Inflammatory macrophage (primary cell): ENCODE measurements at regions not wholly inside any gene's neighbourhood (a gene's known extent, or its start where the extent isn't known, plus 50 kb on each side); places are given as distances from the start of the nearest gene placed in this dataset.
"Not testable (repeated sequence)": the region's sequence is repeated elsewhere in the genome, so short reads cannot be mapped to it uniquely, and the experiment has no call there.

ENCODE experiments used
- DNase-seq, 2 donors: peaks; one replicate each; pipeline ENCODE4 v3.0.0-alpha.2; 2020 to 2022

GRCh38 chr2:446963-447530 lies 159.2 kb upstream of the ALKAL2 start:
- DNase-seq = no peak

GRCh38 chr2:446303-446874 lies 158.5 kb upstream of the ALKAL2 start:
- no peak for DNase-seq

GRCh38 chr2:445896-446295 lies 158.0 kb upstream of the ALKAL2 start:
- DNase-seq = no peak

- no peak for DNase-seq
Observed at GRCh38 chr2:444937-445884, 157.3 kb upstream of the ALKAL2 start.

- DNase-seq = no peak
Observed at GRCh38 chr2:443741-444140, 155.8 kb upstream of the ALKAL2 start.

GRCh38 chr2:443216-443615 lies 155.3 kb upstream of the ALKAL2 start:
- DNase-seq = no peak

GRCh38 chr2:441258-442022 lies 153.5 kb upstream of the ALKAL2 start:
- no peak for DNase-seq

GRCh38 chr2:440403-440740 lies 152.5 kb upstream of the ALKAL2 start:
- DNase-seq = no peak

GRCh38 chr2:439556-440402 lies 151.9 kb upstream of the ALKAL2 start:
- DNase-seq = no peak

- no peak for DNase-seq
Observed at GRCh38 chr2:439077-439476, 151.2 kb upstream of the ALKAL2 start.

- no peak for DNase-seq
Observed at GRCh38 chr2:437756-438393, 150.0 kb upstream of the ALKAL2 start.

GRCh38 chr2:437180-437579 lies 149.3 kb upstream of the ALKAL2 start:
- DNase-seq = no peak

GRCh38 chr2:436205-436604 lies 148.3 kb upstream of the ALKAL2 start:
- DNase-seq = no peak

GRCh38 chr2:434625-435024 lies 146.7 kb upstream of the ALKAL2 start:
- DNase-seq = no peak

- DNase-seq = no peak
Observed at GRCh38 chr2:433216-433615, 145.3 kb upstream of the ALKAL2 start.

GRCh38 chr2:430291-431040 lies 142.6 kb upstream of the ALKAL2 start:
- no peak for DNase-seq

- DNase-seq = no peak
Observed at GRCh38 chr2:429575-430254, 141.8 kb upstream of the ALKAL2 start.

GRCh38 chr2:429142-429541 lies 141.3 kb upstream of the ALKAL2 start:
- no peak for DNase-seq

GRCh38 chr2:428591-428990 lies 140.7 kb upstream of the ALKAL2 start:
- no peak for DNase-seq

- DNase-seq = not testable (repeated sequence)
Observed at GRCh38 chr2:426696-427095, 138.8 kb upstream of the ALKAL2 start.
